PC-9 (cell line): ENCODE measurements at regions not wholly inside any gene's neighbourhood (a gene's known extent, or its start where the extent isn't known, plus 50 kb on each side); places are given as distances from the start of the nearest gene placed in this dataset.

Source experiments
- EZH2 ChIP-seq: fragments of 200-600 bp; sonication (generic); IDR thresholded peaks from 2 replicates; pipeline ENCODE4 v1.8.0; 2017; ENCODE audit warnings: antibody characterized with exemption, low read depth
- TF ChIP-seq, protein P1 (sequence below): fragments of 200-600 bp; sonication (generic); conservative IDR thresholded peaks from 2 replicates; pipeline ENCODE4 v1.6.1; 2017; ENCODE audit warnings: mixed run types, antibody characterized with exemption, mild to moderate bottlenecking, moderate library complexity

DNA sequence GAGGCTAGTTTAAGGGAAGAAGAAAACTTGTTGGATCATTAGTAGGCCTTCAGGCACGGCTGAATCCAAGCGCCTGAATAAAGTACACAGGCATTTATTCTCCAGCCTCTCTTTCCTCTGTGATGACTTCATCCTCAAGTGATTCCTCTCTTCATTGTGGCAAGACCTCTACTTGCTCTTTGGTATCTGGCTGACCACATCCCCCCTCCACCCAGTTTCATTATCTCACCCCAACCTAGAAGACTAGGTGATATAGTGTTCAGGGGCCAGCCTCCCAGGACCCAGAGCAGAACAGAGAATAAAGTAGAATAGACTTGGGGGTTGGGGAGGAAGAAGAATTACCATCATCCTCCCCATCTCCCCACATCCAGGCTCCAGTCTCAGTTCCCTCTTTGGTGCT is 189.3 kb downstream of the MIAT start:
- TF ChIP-seq, protein P1, sequence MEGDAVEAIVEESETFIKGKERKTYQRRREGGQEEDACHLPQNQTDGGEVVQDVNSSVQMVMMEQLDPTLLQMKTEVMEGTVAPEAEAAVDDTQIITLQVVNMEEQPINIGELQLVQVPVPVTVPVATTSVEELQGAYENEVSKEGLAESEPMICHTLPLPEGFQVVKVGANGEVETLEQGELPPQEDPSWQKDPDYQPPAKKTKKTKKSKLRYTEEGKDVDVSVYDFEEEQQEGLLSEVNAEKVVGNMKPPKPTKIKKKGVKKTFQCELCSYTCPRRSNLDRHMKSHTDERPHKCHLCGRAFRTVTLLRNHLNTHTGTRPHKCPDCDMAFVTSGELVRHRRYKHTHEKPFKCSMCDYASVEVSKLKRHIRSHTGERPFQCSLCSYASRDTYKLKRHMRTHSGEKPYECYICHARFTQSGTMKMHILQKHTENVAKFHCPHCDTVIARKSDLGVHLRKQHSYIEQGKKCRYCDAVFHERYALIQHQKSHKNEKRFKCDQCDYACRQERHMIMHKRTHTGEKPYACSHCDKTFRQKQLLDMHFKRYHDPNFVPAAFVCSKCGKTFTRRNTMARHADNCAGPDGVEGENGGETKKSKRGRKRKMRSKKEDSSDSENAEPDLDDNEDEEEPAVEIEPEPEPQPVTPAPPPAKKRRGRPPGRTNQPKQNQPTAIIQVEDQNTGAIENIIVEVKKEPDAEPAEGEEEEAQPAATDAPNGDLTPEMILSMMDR, result no peak
- TF ChIP-seq EZH2, result no peak
